ENCODE measurements at regions not wholly inside any gene's neighbourhood (a gene's known extent, or its start where the extent isn't known, plus 50 kb on each side); places are given as distances from the start of the nearest gene placed in this dataset.
"Not testable (repeated sequence)": the region's sequence is repeated elsewhere in the genome, so short reads cannot be mapped to it uniquely, and the experiment has no call there.

GRCh38 chr7:104074529-104074928 is 85.1 kb upstream of the RELN start:
- POLR2A ChIA-PET = no interaction called here
- WGBS (ENCODE audit: insufficient coverage) = no CpG with 5 or more reads among the region's 1 CpG
- no peak overlapping the region for H3K4me3 ChIP-seq (ENCODE audit: control insufficient read depth in 1 of 2, extremely low read depth in 1 of 2, low read length in 1 of 2)
- peaks cover 0 to 2% of the 10 kb centered on the region in 2 experiments for H3K27me3 ChIP-seq (replicated peaks in 1 of 2; ENCODE audit: control insufficient read depth in 2 of 2, extremely low read depth in 1 of 2, insufficient read depth in 2 of 2, low read length in 1 of 2)
- H3K4me3 Mint-ChIP-seq = no peak overlapping the region
- peaks cover 0 to 3% of the 10 kb centered on the region in 2 donors for H3K27me3 Mint-ChIP-seq
- no peaks in the 10 kb centered on the region for H3K36me3 Mint-ChIP-seq
- no peaks in the 10 kb centered on the region for H3K4me1 Mint-ChIP-seq
- H3K9me3 Mint-ChIP-seq = peaks cover 2 to 9% (median 8%) of the 10 kb centered on the region in 3 donors
- no peak for DNase-seq
- no peak overlapping the region for H3K27ac ChIP-seq (ENCODE audit: low read length)
- H3K4me1 ChIP-seq (ENCODE audit: control insufficient read depth in 1 of 2, extremely low read depth in 1 of 2, insufficient read depth in 2 of 2, low read length in 2 of 2) = no peaks in the 10 kb centered on the region
- ATAC-seq (replicated peaks in 1 of 4) = no peak
- no peak overlapping the region for H3K27ac Mint-ChIP-seq
- CTCF ChIA-PET = no interaction called here
- H3K36me3 ChIP-seq (ENCODE audit: control insufficient read depth in 2 of 2, extremely low read depth in 1 of 2, insufficient read depth in 1 of 2, low read length in 1 of 2) = no peaks in the 10 kb centered on the region
- no peaks in the 10 kb centered on the region for H3K9me3 ChIP-seq

- POLR2A ChIA-PET; H3K36me3 ChIP-seq (ENCODE audit: control insufficient read depth in 2 of 2, extremely low read depth in 1 of 2, insufficient read depth in 1 of 2, low read length in 1 of 2); H3K4me3 Mint-ChIP-seq; H3K27ac ChIP-seq (ENCODE audit: low read length); CTCF ChIA-PET; ATAC-seq (replicated peaks in 1 of 4); H3K9me3 ChIP-seq; H3K36me3 Mint-ChIP-seq; H3K27me3 ChIP-seq (replicated peaks in 1 of 2; ENCODE audit: control insufficient read depth in 2 of 2, extremely low read depth in 1 of 2, insufficient read depth in 2 of 2, low read length in 1 of 2); H3K27me3 Mint-ChIP-seq; DNase-seq; H3K27ac Mint-ChIP-seq; H3K4me1 Mint-ChIP-seq; H3K4me3 ChIP-seq (ENCODE audit: control insufficient read depth in 1 of 2, extremely low read depth in 1 of 2, low read length in 1 of 2); H3K4me1 ChIP-seq (ENCODE audit: control insufficient read depth in 1 of 2, extremely low read depth in 1 of 2, insufficient read depth in 2 of 2, low read length in 2 of 2): not testable (repeated sequence)
- 96% methylated on average over 23 of the region's 25 CpGs for WGBS (ENCODE audit: insufficient coverage)
- H3K9me3 Mint-ChIP-seq = peaks cover 2 to 16% (median 16%) of the 10 kb centered on the region in 3 donors
These were observed 82.2 kb upstream of the RELN start for GRCh38 chr7:104071641-104072040.

- Histone ChIP-seq H3K27ac (ENCODE audit: low read length) (no peak overlapping the region), H3K4me1 (ENCODE audit: control insufficient read depth in 1 of 2, extremely low read depth in 1 of 2, insufficient read depth in 2 of 2, low read length in 2 of 2) (no peaks in the 10 kb centered on the region), H3K36me3 (ENCODE audit: control insufficient read depth in 2 of 2, extremely low read depth in 1 of 2, insufficient read depth in 1 of 2, low read length in 1 of 2) (no peaks in the 10 kb centered on the region), H3K4me3 (ENCODE audit: control insufficient read depth in 1 of 2, extremely low read depth in 1 of 2, low read length in 1 of 2) (no peak overlapping the region), H3K27me3 (replicated peaks in 1 of 2; ENCODE audit: control insufficient read depth in 2 of 2, extremely low read depth in 1 of 2, insufficient read depth in 2 of 2, low read length in 1 of 2) (no peaks in the 10 kb centered on the region), H3K9me3 (no peaks in the 10 kb centered on the region)
- ChIA-PET POLR2A (no interaction called here), CTCF (no interaction called here)
- Mint-ChIP-seq H3K4me1 (no peaks in the 10 kb centered on the region), H3K27ac (no peak overlapping the region), H3K36me3 (no peaks in the 10 kb centered on the region), H3K4me3 (no peak overlapping the region), H3K9me3 (peaks cover 2 to 12% (median 10%) of the 10 kb centered on the region in 3 donors), H3K27me3 (peaks cover 8% of the 10 kb centered on the region in 2 donors)
- DNase-seq (no peak), ATAC-seq (replicated peaks in 1 of 4) (no peak)
These were observed 76.0 kb upstream of the RELN start for GRCh38 chr7:104065491-104065890.

- no peaks in the 10 kb centered on the region for H3K9me3 ChIP-seq
- Mint-ChIP-seq H3K27ac (no peak overlapping the region), H3K36me3 (no peaks in the 10 kb centered on the region), H3K4me1 (no peaks in the 10 kb centered on the region), H3K4me3 (no peak overlapping the region), H3K27me3 (peaks cover 8% of the 10 kb centered on the region in 2 donors), H3K9me3 (peaks cover 1 to 11% (median 8%) of the 10 kb centered on the region in 3 donors)
- no CpG with 5 or more reads among the region's 1 CpG for WGBS (ENCODE audit: insufficient coverage)
- H3K27me3 ChIP-seq (replicated peaks in 1 of 2; ENCODE audit: control insufficient read depth in 2 of 2, extremely low read depth in 1 of 2, insufficient read depth in 2 of 2, low read length in 1 of 2) = no peaks in the 10 kb centered on the region
- ATAC-seq (replicated peaks in 1 of 4) (no peak), DNase-seq (no peak)
- POLR2A ChIA-PET = no interaction called here
- no peak overlapping the region for H3K27ac ChIP-seq (ENCODE audit: low read length)
- CTCF ChIA-PET = no interaction called here
- H3K36me3 ChIP-seq (ENCODE audit: control insufficient read depth in 2 of 2, extremely low read depth in 1 of 2, insufficient read depth in 1 of 2, low read length in 1 of 2) = no peaks in the 10 kb centered on the region
- no peak overlapping the region for H3K4me3 ChIP-seq (ENCODE audit: control insufficient read depth in 1 of 2, extremely low read depth in 1 of 2, low read length in 1 of 2)
- H3K4me1 ChIP-seq (ENCODE audit: control insufficient read depth in 1 of 2, extremely low read depth in 1 of 2, insufficient read depth in 2 of 2, low read length in 2 of 2) = no peaks in the 10 kb centered on the region
These were observed 75.5 kb upstream of the RELN start for GRCh38 chr7:104064969-104065387.

DNA sequence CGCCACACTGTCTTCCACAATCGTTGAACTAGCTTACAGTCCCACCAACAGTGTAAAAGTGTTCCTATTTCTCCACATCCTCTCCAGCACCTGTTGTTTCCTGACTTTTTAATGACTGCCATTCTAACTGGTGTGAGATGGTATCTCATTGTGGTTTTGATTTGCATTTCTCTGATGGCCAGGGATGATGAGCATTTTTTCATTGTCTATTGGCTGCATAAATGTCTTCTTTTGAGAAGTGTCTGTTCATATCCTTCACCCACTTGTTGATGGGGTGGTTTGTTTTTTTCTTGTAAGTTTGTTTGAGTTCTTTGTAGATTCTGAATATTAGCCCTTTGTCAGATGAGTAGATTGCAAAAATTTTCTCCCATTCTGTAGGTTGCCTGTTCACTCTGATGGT is 74.3 kb upstream of the RELN start:
- H3K36me3 ChIP-seq (ENCODE audit: control insufficient read depth in 2 of 2, extremely low read depth in 1 of 2, insufficient read depth in 1 of 2, low read length in 1 of 2); H3K27ac Mint-ChIP-seq; H3K4me1 ChIP-seq (ENCODE audit: control insufficient read depth in 1 of 2, extremely low read depth in 1 of 2, insufficient read depth in 2 of 2, low read length in 2 of 2); H3K36me3 Mint-ChIP-seq; H3K27me3 Mint-ChIP-seq; H3K9me3 Mint-ChIP-seq; DNase-seq; H3K4me3 Mint-ChIP-seq; H3K4me1 Mint-ChIP-seq; CTCF ChIA-PET; H3K27ac ChIP-seq (ENCODE audit: low read length); ATAC-seq (replicated peaks in 1 of 4); H3K9me3 ChIP-seq; H3K27me3 ChIP-seq (replicated peaks in 1 of 2; ENCODE audit: control insufficient read depth in 2 of 2, extremely low read depth in 1 of 2, insufficient read depth in 2 of 2, low read length in 1 of 2); H3K4me3 ChIP-seq (ENCODE audit: control insufficient read depth in 1 of 2, extremely low read depth in 1 of 2, low read length in 1 of 2); POLR2A ChIA-PET: not testable (repeated sequence)
- WGBS (ENCODE audit: insufficient coverage) = no CpG with 5 or more reads among the region's 2 CpGs

GRCh38 chr7:104061652-104062051 is 72.2 kb upstream of the RELN start:
- H3K27me3 ChIP-seq (replicated peaks in 1 of 2; ENCODE audit: control insufficient read depth in 2 of 2, extremely low read depth in 1 of 2, insufficient read depth in 2 of 2, low read length in 1 of 2) = peaks cover 0 to 3% of the 10 kb centered on the region in 2 experiments
- no peak overlapping the region for H3K27ac ChIP-seq (ENCODE audit: low read length)
- H3K4me3 ChIP-seq (ENCODE audit: control insufficient read depth in 1 of 2, extremely low read depth in 1 of 2, low read length in 1 of 2) = no peak overlapping the region
- ChIA-PET POLR2A (no interaction called here), CTCF (no interaction called here)
- no peaks in the 10 kb centered on the region for H3K4me1 Mint-ChIP-seq
- no peak overlapping the region for H3K27ac Mint-ChIP-seq
- DNase-seq (no peak), ATAC-seq (replicated peaks in 1 of 4) (no peak)
- peaks cover 5 to 10% of the 10 kb centered on the region in 2 donors for H3K27me3 Mint-ChIP-seq
- no peaks in the 10 kb centered on the region for H3K36me3 ChIP-seq (ENCODE audit: control insufficient read depth in 2 of 2, extremely low read depth in 1 of 2, insufficient read depth in 1 of 2, low read length in 1 of 2)
- no peak overlapping the region for H3K4me3 Mint-ChIP-seq
- H3K9me3 ChIP-seq = no peaks in the 10 kb centered on the region
- H3K36me3 Mint-ChIP-seq = no peaks in the 10 kb centered on the region
- no peaks in the 10 kb centered on the region for H3K9me3 Mint-ChIP-seq
- H3K4me1 ChIP-seq (ENCODE audit: control insufficient read depth in 1 of 2, extremely low read depth in 1 of 2, insufficient read depth in 2 of 2, low read length in 2 of 2) = no peaks in the 10 kb centered on the region

DNA sequence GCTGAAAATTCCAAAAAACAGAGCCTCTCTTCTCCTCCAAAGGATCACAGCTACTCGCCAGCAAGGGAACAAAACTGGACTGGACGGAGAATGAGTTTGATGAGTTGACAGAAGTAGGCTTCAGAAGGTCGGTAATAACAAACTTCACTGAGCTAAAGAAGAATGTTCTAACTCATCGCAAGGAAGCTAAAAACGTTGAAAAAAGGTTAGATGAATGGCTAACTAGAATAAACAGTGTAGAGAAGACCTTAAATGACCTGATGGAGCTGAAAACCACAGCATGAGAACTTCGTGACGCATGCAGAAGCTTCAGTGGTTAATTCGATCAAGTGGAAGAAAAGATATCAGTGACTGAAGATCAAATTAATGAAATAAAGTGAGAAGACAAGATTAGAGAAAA is 70.4 kb upstream of the RELN start:
- DNase-seq; H3K4me1 Mint-ChIP-seq; H3K4me1 ChIP-seq (ENCODE audit: control insufficient read depth in 1 of 2, extremely low read depth in 1 of 2, insufficient read depth in 2 of 2, low read length in 2 of 2); CTCF ChIA-PET; H3K27ac Mint-ChIP-seq; H3K27ac ChIP-seq (ENCODE audit: low read length); H3K4me3 ChIP-seq (ENCODE audit: control insufficient read depth in 1 of 2, extremely low read depth in 1 of 2, low read length in 1 of 2); H3K9me3 Mint-ChIP-seq; H3K36me3 ChIP-seq (ENCODE audit: control insufficient read depth in 2 of 2, extremely low read depth in 1 of 2, insufficient read depth in 1 of 2, low read length in 1 of 2); H3K9me3 ChIP-seq; H3K4me3 Mint-ChIP-seq; H3K27me3 Mint-ChIP-seq; POLR2A ChIA-PET; H3K27me3 ChIP-seq (replicated peaks in 1 of 2; ENCODE audit: control insufficient read depth in 2 of 2, extremely low read depth in 1 of 2, insufficient read depth in 2 of 2, low read length in 1 of 2); H3K36me3 Mint-ChIP-seq; ATAC-seq (replicated peaks in 1 of 4): not testable (repeated sequence)
- WGBS (ENCODE audit: insufficient coverage) = 77% methylated on average over 7 of the region's 8 CpGs

Data from T-cell (primary cell).